Activated naive CD4-positive, alpha-beta T cell treated with anti-CD3 and anti-CD28 coated beads, Interleukin-2, amount 10 ng/mL, durations not matched to agents 7 days and 5 days (primary cell): ENCODE measurements at regions not wholly inside any gene's neighbourhood (a gene's known extent, or its start where the extent isn't known, plus 50 kb on each side); places are given as distances from the start of the nearest gene placed in this dataset.
"Not testable (repeated sequence)": the region's sequence is repeated elsewhere in the genome, so short reads cannot be mapped to it uniquely, and the experiment has no call there.

ENCODE experiments used
- CTCF ChIA-PET: fragments of 350-600 bp; sonication (Branson Sonifier 250); formaldehyde crosslinking; loops from one replicate; lab custom pipeline; 2021; ENCODE audit warnings: antibody characterized with exemption; lab: Charles Lee
- DNase-seq: peaks from one replicate; pipeline ENCODE4 v3.0.0-alpha.2; 2020
- H3K27ac Mint-ChIP-seq: one replicate; pipeline ENCODE4 v1.8.0; 2021; ENCODE audit warnings: mild to moderate bottlenecking, moderate library complexity, mixed read lengths
- H3K27me3 Mint-ChIP-seq: one replicate; pipeline ENCODE4 v1.8.0; 2021; ENCODE audit warnings: mild to moderate bottlenecking, mixed read lengths
- H3K36me3 Mint-ChIP-seq: one replicate; pipeline ENCODE4 v1.8.0; 2021; ENCODE audit warnings: mixed read lengths
- H3K4me1 Mint-ChIP-seq: one replicate; pipeline ENCODE4 v1.8.0; 2021; ENCODE audit warnings: mixed read lengths
- H3K4me3 Mint-ChIP-seq: one replicate; pipeline ENCODE4 v1.8.0; 2021; ENCODE audit warnings: mild to moderate bottlenecking, moderate library complexity, mixed read lengths
- H3K9me3 Mint-ChIP-seq: one replicate; pipeline ENCODE4 v1.8.0; 2021; ENCODE audit warnings: mixed read lengths

- Mint-ChIP-seq H3K4me1 (no peaks in the 10 kb centered on the region), H3K9me3 (no peaks in the 10 kb centered on the region), H3K4me3 (no peak overlapping the region), H3K27ac (no peak overlapping the region), H3K36me3 (no peaks in the 10 kb centered on the region), H3K27me3 (peaks cover 20% of the 10 kb centered on the region)
- CTCF ChIA-PET: no interaction called here
- DNase-seq: no peak
Measured at GRCh38 chr5:142210864-142211412, 102.4 kb downstream of the NDFIP1 start.

- Mint-ChIP-seq H3K4me3 (no peak overlapping the region), H3K9me3 (no peaks in the 10 kb centered on the region), H3K27me3 (peaks cover 23% of the 10 kb centered on the region), H3K4me1 (no peaks in the 10 kb centered on the region), H3K27ac (no peak overlapping the region), H3K36me3 (no peaks in the 10 kb centered on the region)
- no peak for DNase-seq
- CTCF ChIA-PET: no interaction called here
Measured at GRCh38 chr5:142210011-142210410, 101.4 kb downstream of the NDFIP1 start.

GRCh38 chr5:142208777-142209312 lies 100.3 kb downstream of the NDFIP1 start:
- Mint-ChIP-seq H3K27ac (no peak overlapping the region), H3K9me3 (no peaks in the 10 kb centered on the region), H3K4me1 (no peaks in the 10 kb centered on the region), H3K4me3 (no peak overlapping the region), H3K27me3 (peaks cover 34% of the 10 kb centered on the region), H3K36me3 (no peaks in the 10 kb centered on the region)
- no peak for DNase-seq
- CTCF ChIA-PET: no interaction called here

GRCh38 chr5:142208244-142208643 lies 99.7 kb downstream of the NDFIP1 start:
- H3K27ac Mint-ChIP-seq, H3K4me3 Mint-ChIP-seq, DNase-seq, H3K9me3 Mint-ChIP-seq, H3K36me3 Mint-ChIP-seq, CTCF ChIA-PET, H3K4me1 Mint-ChIP-seq: not testable (repeated sequence)
- peaks cover 34% of the 10 kb centered on the region for H3K27me3 Mint-ChIP-seq

GRCh38 chr5:142206801-142207200 lies 98.2 kb downstream of the NDFIP1 start:
- H3K27me3 Mint-ChIP-seq: peaks cover 41% of the 10 kb centered on the region
- no peaks in the 10 kb centered on the region for H3K4me1 Mint-ChIP-seq
- no peaks in the 10 kb centered on the region for H3K9me3 Mint-ChIP-seq
- no peaks in the 10 kb centered on the region for H3K36me3 Mint-ChIP-seq
- CTCF ChIA-PET: no interaction called here
- H3K27ac Mint-ChIP-seq: no peak overlapping the region
- DNase-seq: no peak
- H3K4me3 Mint-ChIP-seq: no peak overlapping the region

GRCh38 chr5:142204219-142204618 lies 95.6 kb downstream of the NDFIP1 start:
- CTCF ChIA-PET: interaction anchor here (1.0 kb wide), 1 partner anchor 12 kb away, joined by 3 read pairs; no protein-coding TSS in a partner anchor

More at GRCh38 chr5:142204219-142204618, 95.6 kb downstream of the NDFIP1 start:
- Mint-ChIP-seq H3K27ac (no peak overlapping the region), H3K27me3 (peaks cover 42% of the 10 kb centered on the region), H3K36me3 (no peaks in the 10 kb centered on the region), H3K4me1 (no peaks in the 10 kb centered on the region), H3K4me3 (no peak overlapping the region), H3K9me3 (no peaks in the 10 kb centered on the region)
- no peak for DNase-seq
